Thyroid gland (tissue), 4 donors: ENCODE measurements at regions not wholly inside any gene's neighbourhood (a gene's known extent, or its start where the extent isn't known, plus 50 kb on each side); places are given as distances from the start of the nearest gene placed in this dataset.

Source experiments
- DNase-seq, 2 donors: peaks; one replicate each; pipeline ENCODE4 v3.0.0-alpha.2; 2019
- H3K27ac ChIP-seq, 3 donors: fragments of 200-600 bp; sonication (generic); 1 replicate in 2 of 3; 2 replicates in 1 of 3; pipeline ENCODE4 v1.5.1; 2016 to 2019; ENCODE audit warnings: mild to moderate bottlenecking in 1 of 3, moderate library complexity in 1 of 3
- H3K27me3 ChIP-seq: fragments of 200-600 bp; sonication (generic); one replicate; pipeline ENCODE4 v1.5.1; 2019
- H3K36me3 ChIP-seq, 2 donors: fragments of 200-600 bp; sonication (generic); one replicate each; pipeline ENCODE4 v1.5.1; 2016 to 2019
- H3K4me1 ChIP-seq, 2 donors: fragments of 200-600 bp; sonication (generic); one replicate each; pipeline ENCODE4 v1.5.1; 2017 to 2019
- H3K4me3 ChIP-seq, 3 donors: fragments of 200-600 bp; sonication (generic); replicated peaks in 1 of 3; 1 replicate in 2 of 3; 2 replicates in 1 of 3; pipeline ENCODE4 v1.5.1; 2016; ENCODE audit warnings: mild to moderate bottlenecking in 1 of 3
- H3K9me3 ChIP-seq: fragments of 200-600 bp; sonication (generic); one replicate; pipeline ENCODE4 v1.5.1; 2017
- CTCF ChIP-seq, 6 experiments: fragments of 200-600 bp in 3 of 6; fragments of 450-650 bp in 3 of 6; sonication (generic) in 3 of 6; IDR thresholded peaks; one replicate each; pipeline ENCODE4 v1.5.1; 2016 to 2019; ENCODE audit warnings: antibody characterized with exemption in 6 of 6, mild to moderate bottlenecking in 2 of 6, inconsistent platforms in 1 of 6, moderate library complexity in 1 of 6
- POLR2A ChIP-seq, 2 donors: fragments of 450-650 bp; IDR thresholded peaks; one replicate each; pipeline ENCODE4 v1.6.1; 2017; ENCODE audit warnings: antibody characterized with exemption in 2 of 2, mild to moderate bottlenecking in 2 of 2, moderate library complexity in 1 of 2
- WGBS, 2 donors: methylation state at CpG; one replicate each; pipeline ENCODE4 v1.1.5; 2017; 5-methylcytosine and 5-hydroxymethylcytosine counted together
- intact Hi-C: fragments of 100-400 bp; cut with DNase I; formaldehyde crosslinking; loops from one replicate; pipeline ENCODE4 v1.15.1; 2023

DNA sequence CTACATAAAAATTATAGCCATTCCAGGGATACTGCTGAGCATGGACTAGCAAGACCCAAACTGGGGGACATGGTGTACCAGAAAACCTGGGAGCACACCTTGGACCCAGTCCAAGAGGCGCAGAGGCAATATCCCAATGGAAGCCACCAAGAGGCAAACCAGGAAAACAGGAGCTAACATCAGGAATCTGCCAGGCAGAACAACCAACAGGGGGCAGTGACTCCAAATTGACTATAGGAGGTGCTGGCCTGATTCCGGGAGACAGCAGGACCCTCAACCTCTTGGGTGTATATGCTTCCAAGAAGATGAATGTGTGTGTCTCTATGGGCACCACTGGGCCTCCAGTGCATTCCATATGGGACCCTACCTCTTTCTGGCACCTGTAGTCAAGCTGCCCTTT lies 172.7 kb upstream of the ARL4C start:
- Histone ChIP-seq H3K4me1 (no peaks in the 10 kb centered on the region), H3K4me3 (no peak overlapping the region), H3K36me3 (no peaks in the 10 kb centered on the region), H3K27ac (no peak overlapping the region), H3K27me3 (no peaks in the 10 kb centered on the region), H3K9me3 (no peaks in the 10 kb centered on the region)
- TF ChIP-seq CTCF (IDR thresholded peaks at IDR 0.05) (no peak), POLR2A (IDR thresholded peaks at IDR 0.05) (no peak)
- WGBS, 2 donors, result 74 to 97% methylated on average over 2 of the region's 2 CpGs
- intact Hi-C loops, result no loop called here
- DNase-seq, result no peak

DNA sequence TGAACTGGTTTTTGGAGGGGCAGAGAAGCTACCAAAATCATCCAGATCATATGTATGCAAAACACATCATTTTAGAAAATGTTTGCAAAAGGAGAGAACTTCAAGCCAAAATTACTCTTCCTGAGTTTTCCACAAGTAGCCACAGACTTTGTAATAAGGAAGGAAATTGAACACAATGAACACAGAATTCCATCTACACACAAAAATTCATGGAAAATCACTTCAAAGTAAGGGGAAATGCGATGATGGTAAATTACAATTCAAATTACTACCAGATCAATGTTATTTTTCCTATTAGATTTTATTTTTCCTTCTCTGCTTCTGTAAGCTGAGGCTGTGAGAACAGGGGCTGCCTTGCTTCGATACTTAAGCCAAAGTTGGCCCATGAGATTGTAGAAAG lies 172.1 kb upstream of the ARL4C start:
- TF ChIP-seq CTCF (IDR thresholded peaks at IDR 0.05), result no peak
- TF ChIP-seq POLR2A (IDR thresholded peaks at IDR 0.05), result no peak
- 86 to 93% methylated on average over 2 of the region's 2 CpGs for WGBS, 2 donors
- intact Hi-C loops, result no loop called here

DNA sequence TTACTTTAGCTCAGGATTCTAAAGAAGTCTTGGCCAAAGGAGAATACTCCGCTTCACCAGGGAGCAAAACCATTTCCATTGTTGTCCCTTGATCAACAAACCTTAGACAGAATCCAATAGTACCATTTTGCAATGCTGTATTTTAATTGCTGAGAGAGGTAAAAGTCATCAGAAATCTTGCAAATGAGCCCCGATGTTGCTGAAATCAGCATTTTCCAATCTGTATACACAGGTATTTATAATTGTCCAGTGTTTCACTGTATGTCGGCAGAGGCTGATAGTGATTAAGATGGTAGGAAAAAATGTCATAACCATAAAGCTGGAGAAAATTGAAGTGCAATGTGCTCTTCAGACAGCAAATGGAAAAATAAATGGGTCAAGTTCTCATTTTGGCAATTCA lies 170.0 kb upstream of the ARL4C start:
- H3K4me3 ChIP-seq, result no peak overlapping the region
- no peak for DNase-seq
- no peaks in the 10 kb centered on the region for H3K27me3 ChIP-seq
- intact Hi-C loops, result no loop called here
- H3K27ac ChIP-seq, result no peak overlapping the region
- H3K9me3 ChIP-seq, result no peaks in the 10 kb centered on the region
- TF ChIP-seq POLR2A (IDR thresholded peaks at IDR 0.05), result no peak
- no peak for TF ChIP-seq CTCF (IDR thresholded peaks at IDR 0.05)
- H3K36me3 ChIP-seq, result no peaks in the 10 kb centered on the region
- no peaks in the 10 kb centered on the region for H3K4me1 ChIP-seq
- WGBS, 2 donors, result 94 to 100% methylated on average over 3 of the region's 3 CpGs

More for the DNA sequence above, 172.1 kb upstream of the ARL4C start:
- Histone ChIP-seq H3K27ac (no peak overlapping the region), H3K4me1 (no peaks in the 10 kb centered on the region), H3K9me3 (no peaks in the 10 kb centered on the region), H3K27me3 (no peaks in the 10 kb centered on the region), H3K4me3 (no peak overlapping the region), H3K36me3 (no peaks in the 10 kb centered on the region)
- DNase-seq, result no peak

DNA sequence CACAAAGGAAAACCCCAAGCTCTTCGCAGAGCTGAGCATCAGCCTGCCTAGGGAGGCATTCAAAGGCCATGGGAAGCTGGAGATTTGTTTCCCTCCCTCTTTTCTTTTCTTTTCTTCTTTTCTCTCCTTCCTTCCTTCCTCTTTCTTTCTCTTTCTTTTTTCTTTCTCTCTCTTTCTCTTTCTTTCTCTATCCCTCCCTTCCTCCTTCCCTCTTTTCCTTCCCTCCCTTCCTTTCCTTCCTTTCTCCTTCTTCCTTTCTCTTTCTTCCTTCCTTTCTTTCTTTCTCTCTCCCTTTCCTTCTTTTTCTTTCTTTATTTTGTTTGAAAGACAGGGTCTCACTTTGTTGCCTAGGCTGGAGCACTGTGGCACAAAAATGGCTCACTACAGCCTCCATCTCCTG lies 168.4 kb upstream of the ARL4C start:
- H3K27me3 ChIP-seq, result no peaks in the 10 kb centered on the region
- H3K9me3 ChIP-seq, result no peaks in the 10 kb centered on the region
- H3K4me3 ChIP-seq, result no peak overlapping the region
- 73 to 100% methylated on average over 1 of the region's 1 CpG for WGBS, 2 donors
- no peak for TF ChIP-seq POLR2A (IDR thresholded peaks at IDR 0.05)
- TF ChIP-seq CTCF (IDR thresholded peaks at IDR 0.05), result no peak
- no peaks in the 10 kb centered on the region for H3K36me3 ChIP-seq
- H3K27ac ChIP-seq, result no peak overlapping the region
- no peak for DNase-seq
- intact Hi-C loops, result no loop called here
- H3K4me1 ChIP-seq, result no peaks in the 10 kb centered on the region

- Histone ChIP-seq H3K4me3 (no peak overlapping the region), H3K27me3 (no peaks in the 10 kb centered on the region), H3K4me1 (no peaks in the 10 kb centered on the region), H3K9me3 (no peaks in the 10 kb centered on the region), H3K27ac (no peak overlapping the region), H3K36me3 (no peaks in the 10 kb centered on the region)
- no peak for TF ChIP-seq CTCF (IDR thresholded peaks at IDR 0.05)
- DNase-seq, result no peak
- intact Hi-C loops, result no loop called here
- WGBS, 2 donors, result 46 to 78% methylated on average over 2 of the region's 2 CpGs
These were observed 165.0 kb upstream of the ARL4C start for GRCh38 chr2:234661849-234662248.
